IMR-90 (cell line): ENCODE measurements at regions not wholly inside any gene's neighbourhood (a gene's known extent, or its start where the extent isn't known, plus 50 kb on each side); places are given as distances from the start of the nearest gene placed in this dataset.

ENCODE experiments used
- ATAC-seq: fragments of 200-7000 bp; cut with Tn5 transposase; 2 replicates; pipeline ENCODE4 v1.9.1; 2020; ENCODE audit warnings: low read depth, mild to moderate bottlenecking, moderate library complexity
- BruUV-seq: library from RNA; stranded (reverse); fragments of 400-500 nt; replicated peaks from 2 replicates; lab custom pipeline; 2021; lab: Mats Ljungman, UMichigan
- CTCF ChIA-PET: fragments of 300-600 bp; formaldehyde crosslinking; extraction: SDS; loops from one replicate; lab custom pipeline; 2021; ENCODE audit warnings: antibody characterized with exemption; lab: Yijun Ruan, JAX
- POLR2A ChIA-PET: fragments of 300-600 bp; sonication (Branson Sonifier 250); formaldehyde crosslinking; loops from one replicate; lab custom pipeline; 2022; ENCODE audit warnings: antibody characterized with exemption; ENCODE audit not compliant: unreplicated experiment; lab: Charles Lee
- DNase-seq: peaks from one replicate; pipeline ENCODE4 v3.0.0; 2013
- H2AFZ ChIP-seq: replicated peaks from 2 replicates; pipeline ENCODE3; 2013; ENCODE audit warnings: low read length, mild to moderate bottlenecking; ENCODE audit not compliant: poor library complexity
- H2AK5ac ChIP-seq: 2 replicates; pipeline ENCODE4 v1.6.1; 2013; ENCODE audit warnings: low read depth, low read length, inconsistent platforms
- H2AK9ac ChIP-seq: replicated peaks from 2 replicates; pipeline ENCODE3; 2013; ENCODE audit warnings: mild to moderate bottlenecking, low read depth, low read length, moderate library complexity; ENCODE audit not compliant: poor library complexity
- H2BK120ac ChIP-seq: 2 replicates; pipeline ENCODE4 v1.6.1; 2013; ENCODE audit warnings: low read depth, low read length, inconsistent platforms
- H2BK15ac ChIP-seq: 3 replicates; pipeline ENCODE4 v1.6.1; 2013; ENCODE audit warnings: low read depth, low read length, inconsistent platforms
- H2BK20ac ChIP-seq: 2 replicates; pipeline ENCODE4 v1.6.1; 2013; ENCODE audit warnings: low read depth, mild to moderate bottlenecking, inconsistent platforms, low read length, moderate library complexity
- H2BK5ac ChIP-seq: 2 replicates; pipeline ENCODE4 v1.6.1; 2013; ENCODE audit warnings: mild to moderate bottlenecking, low read depth, low read length, inconsistent platforms; ENCODE audit not compliant: poor library complexity, severe bottlenecking
- H3K14ac ChIP-seq: replicated peaks from 2 replicates; pipeline ENCODE4 v1.6.1; 2013; ENCODE audit warnings: low read depth, low read length, inconsistent platforms
- H3K18ac ChIP-seq: 2 replicates; pipeline ENCODE4 v1.6.1; 2013; ENCODE audit warnings: low read depth, low read length, control low read depth
- H3K23ac ChIP-seq: 2 replicates; pipeline ENCODE4 v1.6.1; 2013; ENCODE audit warnings: low read depth, low read length, inconsistent platforms
- H3K27ac ChIP-seq: 2 replicates; pipeline ENCODE4 v1.5.1; 2013; ENCODE audit warnings: mild to moderate bottlenecking, control low read depth, low read length; ENCODE audit not compliant: insufficient read depth
- H3K27me3 ChIP-seq: 2 replicates; pipeline ENCODE4 v1.6.1; 2013; ENCODE audit warnings: low read length; ENCODE audit not compliant: control insufficient read depth, insufficient read depth
- H3K36me3 ChIP-seq: 2 replicates; pipeline ENCODE4 v1.6.1; 2013; ENCODE audit warnings: low read length, mixed read lengths; ENCODE audit not compliant: control insufficient read depth, insufficient read depth
- H3K4ac ChIP-seq: 2 replicates; pipeline ENCODE4 v1.6.1; 2013; ENCODE audit warnings: low read depth, low read length, inconsistent platforms
- H3K4me1 ChIP-seq: 2 replicates; pipeline ENCODE4 v1.6.1; 2013; ENCODE audit warnings: low read length, mixed read lengths; ENCODE audit not compliant: control insufficient read depth, insufficient read depth
- H3K4me2 ChIP-seq: 2 replicates; pipeline ENCODE4 v1.6.1; 2013; ENCODE audit warnings: low read depth, mild to moderate bottlenecking, control low read depth, low read length, moderate library complexity
- H3K4me3 ChIP-seq: 2 replicates; pipeline ENCODE4 v1.5.1; 2013; ENCODE audit warnings: low read depth, mild to moderate bottlenecking, control low read depth, low read length, moderate library complexity; ENCODE audit not compliant: insufficient read depth
- H3K56ac ChIP-seq: 2 replicates; pipeline ENCODE4 v1.6.1; 2013; ENCODE audit warnings: low read length, inconsistent platforms; ENCODE audit not compliant: insufficient read depth; ENCODE audit errors: extremely low read depth
- H3K79me1 ChIP-seq, 2 experiments: 2 replicates each; pipeline ENCODE4 v1.6.1; 2013; ENCODE audit warnings: low read length in 2 of 2, inconsistent platforms in 1 of 2, low read depth in 1 of 2
- H3K9ac ChIP-seq: 2 replicates; pipeline ENCODE4 v1.6.1; 2013; ENCODE audit warnings: low read depth, low read length, control low read depth
- H3K9me1 ChIP-seq: 2 replicates; pipeline ENCODE4 v1.6.1; 2013; ENCODE audit warnings: low read length, inconsistent platforms; ENCODE audit not compliant: insufficient read depth
- H3K9me3 ChIP-seq: 2 replicates; pipeline ENCODE4 v1.6.1; 2013; ENCODE audit warnings: low read length; ENCODE audit not compliant: control insufficient read depth, insufficient read depth
- H4K20me1 ChIP-seq: 2 replicates; pipeline ENCODE4 v1.6.1; 2013; ENCODE audit warnings: low read length, inconsistent platforms; ENCODE audit not compliant: insufficient read depth
- H4K5ac ChIP-seq: 2 replicates; pipeline ENCODE4 v1.6.1; 2013; ENCODE audit warnings: mild to moderate bottlenecking, low read depth, low read length, control low read depth
- H4K8ac ChIP-seq, 2 experiments: 2 replicates each; pipeline ENCODE4 v1.6.1; 2013; ENCODE audit warnings: low read depth in 2 of 2, low read length in 2 of 2, control low read depth in 1 of 2, inconsistent platforms in 1 of 2
- H4K91ac ChIP-seq: 2 replicates; pipeline ENCODE4 v1.6.1; 2013; ENCODE audit warnings: low read depth, low read length, inconsistent platforms; ENCODE audit not compliant: insufficient read depth
- CTCF ChIP-seq: conservative IDR thresholded peaks from 2 replicates; pipeline ENCODE4 v1.5.1; 2012; ENCODE audit warnings: mild to moderate bottlenecking, low read depth, low read length, improper control_type of control experiment
- MAFK ChIP-seq: IDR thresholded peaks from 2 replicates; pipeline ENCODE4 v1.6.1; 2012; ENCODE audit warnings: low read depth, low read length, improper control_type of control experiment
- MAZ ChIP-seq: IDR thresholded peaks from 2 replicates; pipeline ENCODE4 v1.6.1; 2012; ENCODE audit warnings: low read depth, mild to moderate bottlenecking, low read length, improper control_type of control experiment, moderate library complexity, borderline replicate concordance
- NFE2L2 ChIP-seq: fragments of 150-350 bp; IDR thresholded peaks from 2 replicates; pipeline ENCODE4 v1.6.1; 2016; ENCODE audit warnings: low read depth, mild to moderate bottlenecking, low read length
- RAD21 ChIP-seq: IDR thresholded peaks from 2 replicates; pipeline ENCODE4 v1.6.1; 2012; ENCODE audit warnings: low read length, improper control_type of control experiment
- RFX5 ChIP-seq: IDR thresholded peaks from 2 replicates; pipeline ENCODE4 v1.8.0; 2012; ENCODE audit warnings: low read depth, mild to moderate bottlenecking, low read length, moderate library complexity
- SMC3 ChIP-seq: fragments of 150-350 bp; IDR thresholded peaks from 2 replicates; pipeline ENCODE4 v1.6.1; 2016; ENCODE audit warnings: low read depth, mild to moderate bottlenecking, antibody characterized with exemption, low read length, moderate library complexity
- WGBS, 2 experiments: methylation state at CpG; one replicate each; pipeline versions ENCODE4 v1.1.5 to v1.1.7; 2013; ENCODE audit warnings: missing lambda C conversion rate in 2 of 2; ENCODE audit not compliant: insufficient read length in 1 of 2; ENCODE audit errors: extremely low coverage in 2 of 2; 5-methylcytosine and 5-hydroxymethylcytosine counted together
- dilution Hi-C: fragments of 300-500 bp; cut with HindIII; formaldehyde crosslinking; loops from one replicate; pipeline ENCODE4 v1.14.3; 2018; ENCODE audit warnings: low sequenced_read_pairs; ENCODE audit not compliant: unreplicated experiment
- in situ Hi-C: fragments of 300-500 bp; cut with MboI; formaldehyde crosslinking; loops from 3 replicates; pipeline ENCODE4 v1.14.3; 2019; ENCODE audit warnings: low sequenced_read_pairs, inconsistent platforms, mixed read lengths
- intact Hi-C: fragments of 100-400 bp; cut with micrococcal nuclease; formaldehyde crosslinking; loops from 2 replicates; pipeline ENCODE4 v1.10.0; 2022

- Histone ChIP-seq H2AFZ (no peak overlapping the region), H3K23ac (no peak overlapping the region), H2BK120ac (no peak overlapping the region), H4K5ac (no peak overlapping the region), H3K4ac (no peak overlapping the region), H3K27ac (no peak overlapping the region), H3K4me3 (no peak overlapping the region), H3K56ac (no peak overlapping the region), H4K8ac (no peak overlapping the region), H3K36me3 (no peaks in the 10 kb centered on the region), H4K20me1 (no peaks in the 10 kb centered on the region), H2BK20ac (no peak overlapping the region), H3K14ac (no peak overlapping the region), H2BK5ac (no peak overlapping the region), H3K18ac (no peak overlapping the region), H2AK9ac (no peak overlapping the region), H3K9me3 (no peaks in the 10 kb centered on the region), H3K9ac (no peak overlapping the region), H3K4me1 (no peaks in the 10 kb centered on the region), H2AK5ac (no peak overlapping the region), H3K4me2 (no peak overlapping the region), H4K91ac (no peak overlapping the region), H2BK15ac (no peak overlapping the region), H3K9me1 (no peaks in the 10 kb centered on the region), H3K27me3 (no peaks in the 10 kb centered on the region), H3K79me1 (no peaks in the 10 kb centered on the region)
- in situ Hi-C loops: no loop called here
- DNase-seq: peak; percentile 17
- dilution Hi-C loops: no loop called here
- intact Hi-C loops: no loop called here
- ATAC-seq: peak; percentile 80
- TF ChIP-seq CTCF: peak; percentile 65
- peak; percentile 47 for TF ChIP-seq RAD21
- no peak for TF ChIP-seq RFX5
- TF ChIP-seq MAFK: no peak
- no peak for TF ChIP-seq MAZ
- 0 out of 2 replicates have a peak, but pooled peaks have one; percentile 24 for TF ChIP-seq SMC3
- no peak for TF ChIP-seq NFE2L2
- no CpG with 5 or more reads among the region's 9 CpGs for WGBS, 2 experiments
- ChIA-PET CTCF (interaction anchor here (0.6 to 0.8 kb wide), 7 partner anchors 12 to 1356 kb away, joined by 3 to 8 read pairs (median 3); no protein-coding TSS in a partner anchor), POLR2A (no interaction called here)
- no TSS peak for BruUV-seq
Observed at GRCh38 chr15:55108858-55109518, 87.8 kb downstream of the RSL24D1 start.
